ENCODE measurements at regions not wholly inside any gene's neighbourhood (a gene's known extent, or its start where the extent isn't known, plus 50 kb on each side); places are given as distances from the start of the nearest gene placed in this dataset.

DNA sequence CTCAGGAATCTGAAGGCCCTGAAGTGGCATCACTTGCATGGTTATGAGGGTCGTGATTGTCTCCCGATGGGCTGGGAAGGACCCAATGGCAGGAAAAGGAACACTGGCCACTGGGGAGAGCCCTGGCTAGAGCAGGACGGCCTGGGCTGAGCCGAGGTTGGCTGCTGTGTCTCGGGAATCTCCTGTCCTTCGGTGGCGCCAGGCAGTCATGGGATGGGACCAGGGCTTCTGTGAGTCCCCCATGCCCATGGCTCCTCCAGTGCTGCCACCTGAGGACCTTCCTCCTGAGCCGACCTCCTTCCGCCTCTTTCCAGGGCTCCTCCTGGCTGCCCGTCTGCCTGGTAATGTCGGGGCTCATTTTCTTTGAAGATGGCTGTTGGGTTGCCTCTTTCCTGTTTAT lies 1394.0 kb downstream of the BRD1 start:
- TF ChIP-seq POLR2A (IDR thresholded peaks at IDR 0.05; ENCODE audit: extremely low read depth, insufficient read length) = no peak
- TF ChIP-seq, protein P1, sequence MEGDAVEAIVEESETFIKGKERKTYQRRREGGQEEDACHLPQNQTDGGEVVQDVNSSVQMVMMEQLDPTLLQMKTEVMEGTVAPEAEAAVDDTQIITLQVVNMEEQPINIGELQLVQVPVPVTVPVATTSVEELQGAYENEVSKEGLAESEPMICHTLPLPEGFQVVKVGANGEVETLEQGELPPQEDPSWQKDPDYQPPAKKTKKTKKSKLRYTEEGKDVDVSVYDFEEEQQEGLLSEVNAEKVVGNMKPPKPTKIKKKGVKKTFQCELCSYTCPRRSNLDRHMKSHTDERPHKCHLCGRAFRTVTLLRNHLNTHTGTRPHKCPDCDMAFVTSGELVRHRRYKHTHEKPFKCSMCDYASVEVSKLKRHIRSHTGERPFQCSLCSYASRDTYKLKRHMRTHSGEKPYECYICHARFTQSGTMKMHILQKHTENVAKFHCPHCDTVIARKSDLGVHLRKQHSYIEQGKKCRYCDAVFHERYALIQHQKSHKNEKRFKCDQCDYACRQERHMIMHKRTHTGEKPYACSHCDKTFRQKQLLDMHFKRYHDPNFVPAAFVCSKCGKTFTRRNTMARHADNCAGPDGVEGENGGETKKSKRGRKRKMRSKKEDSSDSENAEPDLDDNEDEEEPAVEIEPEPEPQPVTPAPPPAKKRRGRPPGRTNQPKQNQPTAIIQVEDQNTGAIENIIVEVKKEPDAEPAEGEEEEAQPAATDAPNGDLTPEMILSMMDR (IDR thresholded peaks at IDR 0.05; ENCODE audit: low read depth, low read length) = no peak
- TF ChIP-seq, protein P2, sequence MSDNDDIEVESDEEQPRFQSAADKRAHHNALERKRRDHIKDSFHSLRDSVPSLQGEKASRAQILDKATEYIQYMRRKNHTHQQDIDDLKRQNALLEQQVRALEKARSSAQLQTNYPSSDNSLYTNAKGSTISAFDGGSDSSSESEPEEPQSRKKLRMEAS (IDR thresholded peaks at IDR 0.05; ENCODE audit: low read depth, low read length) = no peak
- TF ChIP-seq MYC (IDR thresholded peaks at IDR 0.05; ENCODE audit: low read depth, low read length) = no peak

All from NB4 (cell line).